Spleen (tissue), 7 donors: ENCODE measurements at regions not wholly inside any gene's neighbourhood (a gene's known extent, or its start where the extent isn't known, plus 50 kb on each side); places are given as distances from the start of the nearest gene placed in this dataset.

Source experiments
- POLR2A ChIP-seq, 3 donors: fragments of 450-650 bp; IDR thresholded peaks; one replicate each; pipeline ENCODE4 v1.5.1; 2017; ENCODE audit warnings: antibody characterized with exemption in 3 of 3, mild to moderate bottlenecking in 1 of 3
- POLR2AphosphoS5 ChIP-seq, 3 donors: sonication (generic); formaldehyde crosslinking; IDR thresholded peaks; one replicate each; pipeline ENCODE4 v1.5.1; 2017; ENCODE audit warnings: antibody characterized with exemption in 3 of 3
- TF ChIP-seq, protein P1 (sequence below), 11 experiments: fragments of 200-600 bp in 7 of 11; fragments of 450-650 bp in 4 of 11; sonication (generic) in 4 of 11; IDR thresholded peaks in 8 of 11; conservative IDR thresholded peaks in 3 of 11; 1 replicate in 7 of 11; 2 replicates in 4 of 11; pipeline versions ENCODE4 v1.4.0 to v1.8.0; 2016 to 2021; ENCODE audit warnings: antibody characterized with exemption in 11 of 11, inconsistent platforms in 4 of 11, mild to moderate bottlenecking in 1 of 11
- donor health status: DM: no; HTN: no; CAD: no; lungs with moderate emphysema.
- donor health status: DM: no; HTN: no; CAD: no.
- donor health status: DM: no; HTN: no; CAD: no.

DNA sequence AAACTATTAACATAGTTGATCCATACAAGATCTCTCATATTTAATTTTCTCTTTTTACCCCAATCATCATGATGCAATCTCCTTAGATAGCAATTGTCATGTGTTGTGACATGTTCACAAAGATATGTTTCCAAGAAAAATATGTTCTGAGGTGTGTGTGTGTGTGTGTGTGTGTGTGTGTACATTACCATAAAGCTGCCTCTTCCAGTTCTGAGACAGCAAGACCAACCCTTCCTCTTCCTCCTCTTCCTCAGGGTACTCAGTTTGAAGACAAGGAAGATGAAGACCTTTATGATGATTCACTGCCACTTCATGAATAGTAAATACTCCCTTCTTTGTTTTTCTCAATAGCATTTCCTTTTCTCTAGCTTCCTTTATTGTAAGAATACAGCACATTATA, 303.3 kb upstream of the PRDM9 start:
- no peak for TF ChIP-seq POLR2A (IDR thresholded peaks at IDR 0.05)
- TF ChIP-seq, protein P1, sequence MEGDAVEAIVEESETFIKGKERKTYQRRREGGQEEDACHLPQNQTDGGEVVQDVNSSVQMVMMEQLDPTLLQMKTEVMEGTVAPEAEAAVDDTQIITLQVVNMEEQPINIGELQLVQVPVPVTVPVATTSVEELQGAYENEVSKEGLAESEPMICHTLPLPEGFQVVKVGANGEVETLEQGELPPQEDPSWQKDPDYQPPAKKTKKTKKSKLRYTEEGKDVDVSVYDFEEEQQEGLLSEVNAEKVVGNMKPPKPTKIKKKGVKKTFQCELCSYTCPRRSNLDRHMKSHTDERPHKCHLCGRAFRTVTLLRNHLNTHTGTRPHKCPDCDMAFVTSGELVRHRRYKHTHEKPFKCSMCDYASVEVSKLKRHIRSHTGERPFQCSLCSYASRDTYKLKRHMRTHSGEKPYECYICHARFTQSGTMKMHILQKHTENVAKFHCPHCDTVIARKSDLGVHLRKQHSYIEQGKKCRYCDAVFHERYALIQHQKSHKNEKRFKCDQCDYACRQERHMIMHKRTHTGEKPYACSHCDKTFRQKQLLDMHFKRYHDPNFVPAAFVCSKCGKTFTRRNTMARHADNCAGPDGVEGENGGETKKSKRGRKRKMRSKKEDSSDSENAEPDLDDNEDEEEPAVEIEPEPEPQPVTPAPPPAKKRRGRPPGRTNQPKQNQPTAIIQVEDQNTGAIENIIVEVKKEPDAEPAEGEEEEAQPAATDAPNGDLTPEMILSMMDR (IDR thresholded peaks at IDR 0.05 in 8 of 11, conservative IDR thresholded peaks at IDR 0.05 in 3 of 11), result no peak
- TF ChIP-seq POLR2AphosphoS5 (IDR thresholded peaks at IDR 0.05), result no peak
